ENCODE measurements at regions not wholly inside any gene's neighbourhood (a gene's known extent, or its start where the extent isn't known, plus 50 kb on each side); places are given as distances from the start of the nearest gene placed in this dataset.
"Not testable (repeated sequence)": the region's sequence is repeated elsewhere in the genome, so short reads cannot be mapped to it uniquely, and the experiment has no call there.

DNA sequence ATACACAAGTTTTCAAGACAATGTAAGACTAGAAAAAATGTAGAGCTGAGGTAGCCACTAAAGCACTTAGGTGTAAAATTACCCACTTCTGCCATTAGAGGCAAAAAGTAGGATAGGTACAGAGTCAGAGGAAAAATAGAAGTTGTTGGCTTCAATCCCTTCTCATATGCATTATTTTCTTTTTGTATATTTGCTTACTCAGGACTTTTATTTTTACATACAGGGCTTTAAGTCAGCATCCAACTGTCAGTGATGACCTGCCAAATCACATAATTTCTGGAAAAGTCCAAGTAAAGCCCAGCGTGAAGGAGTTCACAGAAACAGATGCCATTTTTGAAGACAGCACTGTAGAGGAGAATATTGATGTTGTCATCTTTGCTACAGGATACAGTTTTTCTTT is 211.0 kb upstream of the POGK start:
- Histone ChIP-seq H3K27ac (ENCODE audit: low read depth, low read length) (no peak overlapping the region), H3K4me3 (ENCODE audit: low read depth in 1 of 5, low read length in 5 of 5) (no peak overlapping the region), H3K9ac (ENCODE audit: low read length in 5 of 5) (no peak overlapping the region), H3K9me3 (ENCODE audit: control insufficient read depth in 5 of 5, low read length in 5 of 5) (no peaks in the 10 kb centered on the region), H3K4me1 (ENCODE audit: control insufficient read depth in 5 of 5, insufficient read depth in 5 of 5, low read length in 5 of 5) (no peaks in the 10 kb centered on the region), H3K27me3 (ENCODE audit: control insufficient read depth in 5 of 5, insufficient read depth in 4 of 5, low read length in 5 of 5) (no peaks in the 10 kb centered on the region), H3K36me3 (ENCODE audit: control insufficient read depth in 5 of 5, insufficient read depth in 5 of 5, low read length in 5 of 5) (no peaks in the 10 kb centered on the region)

- no peaks in the 10 kb centered on the region for H3K4me1 ChIP-seq (ENCODE audit: control insufficient read depth in 5 of 5, insufficient read depth in 5 of 5, low read length in 5 of 5)
- no peaks in the 10 kb centered on the region for H3K9me3 ChIP-seq (ENCODE audit: control insufficient read depth in 5 of 5, low read length in 5 of 5)
- no peak overlapping the region for H3K4me3 ChIP-seq (ENCODE audit: low read depth in 1 of 5, low read length in 5 of 5)
- no peaks in the 10 kb centered on the region for H3K36me3 ChIP-seq (ENCODE audit: control insufficient read depth in 5 of 5, insufficient read depth in 5 of 5, low read length in 5 of 5)
- H3K9ac ChIP-seq (ENCODE audit: low read length in 5 of 5) = no peak overlapping the region
- no peaks in the 10 kb centered on the region for H3K27me3 ChIP-seq (ENCODE audit: control insufficient read depth in 5 of 5, insufficient read depth in 4 of 5, low read length in 5 of 5)
- no peak overlapping the region for H3K27ac ChIP-seq (ENCODE audit: low read depth, low read length)
Observed at GRCh38 chr1:166629946-166630345, 209.3 kb upstream of the POGK start.

- Histone ChIP-seq H3K9ac (ENCODE audit: low read length in 5 of 5) (no peak overlapping the region), H3K4me1 (ENCODE audit: control insufficient read depth in 5 of 5, insufficient read depth in 5 of 5, low read length in 5 of 5) (no peaks in the 10 kb centered on the region), H3K27ac (ENCODE audit: low read depth, low read length) (no peak overlapping the region), H3K4me3 (ENCODE audit: low read depth in 1 of 5, low read length in 5 of 5) (no peak overlapping the region), H3K27me3 (ENCODE audit: control insufficient read depth in 5 of 5, insufficient read depth in 4 of 5, low read length in 5 of 5) (no peaks in the 10 kb centered on the region), H3K36me3 (ENCODE audit: control insufficient read depth in 5 of 5, insufficient read depth in 5 of 5, low read length in 5 of 5) (no peaks in the 10 kb centered on the region), H3K9me3 (ENCODE audit: control insufficient read depth in 5 of 5, low read length in 5 of 5) (no peaks in the 10 kb centered on the region)
Observed at GRCh38 chr1:166630369-166630768, 208.9 kb upstream of the POGK start.

DNA sequence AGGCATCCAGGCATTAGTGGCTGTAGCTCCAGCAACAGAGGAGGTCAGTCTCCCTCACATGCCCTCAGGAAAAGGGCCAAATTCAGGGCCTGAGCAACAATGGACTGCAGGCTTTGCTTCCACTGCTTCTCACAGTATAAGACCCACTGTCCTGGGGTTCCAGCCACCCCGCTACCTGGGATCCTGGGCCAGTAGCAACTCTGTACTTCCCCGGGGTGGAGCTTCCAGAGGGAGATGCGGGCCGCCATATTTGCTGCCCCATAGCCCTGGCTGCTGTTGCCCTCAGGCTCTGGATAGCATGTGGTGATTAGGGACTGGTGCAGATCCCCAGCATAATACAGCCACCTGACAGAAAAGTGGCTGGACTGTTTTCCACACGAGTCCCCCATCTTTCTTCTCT is 201.1 kb upstream of the POGK start:
- no peaks in the 10 kb centered on the region for H3K4me1 ChIP-seq (ENCODE audit: control insufficient read depth in 5 of 5, insufficient read depth in 5 of 5, low read length in 5 of 5)
- no peak overlapping the region for H3K9ac ChIP-seq (ENCODE audit: low read length in 5 of 5)
- H3K4me3 ChIP-seq (ENCODE audit: low read depth in 1 of 5, low read length in 5 of 5) = no peak overlapping the region
- H3K9me3 ChIP-seq (ENCODE audit: control insufficient read depth in 5 of 5, low read length in 5 of 5) = no peaks in the 10 kb centered on the region
- no peak overlapping the region for H3K27ac ChIP-seq (ENCODE audit: low read depth, low read length)
- no peaks in the 10 kb centered on the region for H3K27me3 ChIP-seq (ENCODE audit: control insufficient read depth in 5 of 5, insufficient read depth in 4 of 5, low read length in 5 of 5)
- no peaks in the 10 kb centered on the region for H3K36me3 ChIP-seq (ENCODE audit: control insufficient read depth in 5 of 5, insufficient read depth in 5 of 5, low read length in 5 of 5)

DNA sequence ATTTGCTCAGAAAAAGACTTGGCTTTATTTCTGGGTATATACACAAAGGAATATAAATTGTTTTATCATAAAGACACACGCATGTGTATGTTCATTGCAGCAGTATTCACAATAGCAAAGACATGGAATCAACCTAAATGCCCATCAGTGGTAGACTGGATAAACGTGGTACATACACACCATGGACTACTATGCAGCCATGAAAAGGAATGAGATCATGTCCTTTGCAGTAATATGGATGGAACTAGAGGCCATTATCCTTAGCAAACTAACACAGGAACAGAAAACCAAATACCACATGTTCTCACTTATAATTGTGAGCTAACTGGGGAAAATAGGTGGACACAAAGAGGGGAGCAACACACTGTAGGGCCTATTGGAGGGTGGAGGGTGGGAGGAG is 182.0 kb upstream of the POGK start:
- H3K4me3 ChIP-seq (ENCODE audit: low read depth in 1 of 5, low read length in 5 of 5); H3K36me3 ChIP-seq (ENCODE audit: control insufficient read depth in 5 of 5, insufficient read depth in 5 of 5, low read length in 5 of 5); H3K9ac ChIP-seq (ENCODE audit: low read length in 5 of 5); H3K27me3 ChIP-seq (ENCODE audit: control insufficient read depth in 5 of 5, insufficient read depth in 4 of 5, low read length in 5 of 5); H3K4me1 ChIP-seq (ENCODE audit: control insufficient read depth in 5 of 5, insufficient read depth in 5 of 5, low read length in 5 of 5); H3K27ac ChIP-seq (ENCODE audit: low read depth, low read length): not testable (repeated sequence)
- peaks cover 0 to 11% (median 0%) of the 10 kb centered on the region in 5 donors for H3K9me3 ChIP-seq (ENCODE audit: control insufficient read depth in 5 of 5, low read length in 5 of 5)

GRCh38 chr1:166666790-166667189 is 172.5 kb upstream of the POGK start:
- H3K27ac ChIP-seq (ENCODE audit: low read depth, low read length) = not testable (repeated sequence)

DNA sequence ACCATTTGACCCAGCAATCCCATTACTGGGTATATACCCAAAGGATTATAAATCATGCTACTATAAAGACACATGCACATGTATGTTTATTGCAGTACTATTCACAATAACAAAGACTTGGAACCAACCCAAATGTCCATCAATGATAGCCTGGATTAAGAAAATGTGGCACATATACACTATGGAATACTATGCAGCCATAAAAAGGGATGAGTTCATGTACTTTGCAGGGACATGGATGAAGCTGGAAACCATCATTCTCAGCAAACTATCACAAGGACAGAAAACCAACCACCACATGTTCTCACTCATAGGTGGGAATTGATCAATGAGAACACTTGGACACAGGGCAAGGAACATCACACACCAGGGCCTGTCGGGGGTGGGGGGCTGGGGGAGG is 171.7 kb upstream of the POGK start:
- H3K36me3 ChIP-seq (ENCODE audit: control insufficient read depth in 5 of 5, insufficient read depth in 5 of 5, low read length in 5 of 5); H3K27me3 ChIP-seq (ENCODE audit: control insufficient read depth in 5 of 5, insufficient read depth in 4 of 5, low read length in 5 of 5); H3K27ac ChIP-seq (ENCODE audit: low read depth, low read length); H3K4me1 ChIP-seq (ENCODE audit: control insufficient read depth in 5 of 5, insufficient read depth in 5 of 5, low read length in 5 of 5); H3K4me3 ChIP-seq (ENCODE audit: low read depth in 1 of 5, low read length in 5 of 5); H3K9me3 ChIP-seq (ENCODE audit: control insufficient read depth in 5 of 5, low read length in 5 of 5); H3K9ac ChIP-seq (ENCODE audit: low read length in 5 of 5): not testable (repeated sequence)

More at GRCh38 chr1:166666790-166667189, 172.5 kb upstream of the POGK start:
- not testable (repeated sequence) for H3K9ac ChIP-seq (ENCODE audit: low read length in 5 of 5); H3K36me3 ChIP-seq (ENCODE audit: control insufficient read depth in 5 of 5, insufficient read depth in 5 of 5, low read length in 5 of 5); H3K4me3 ChIP-seq (ENCODE audit: low read depth in 1 of 5, low read length in 5 of 5); H3K9me3 ChIP-seq (ENCODE audit: control insufficient read depth in 5 of 5, low read length in 5 of 5); H3K4me1 ChIP-seq (ENCODE audit: control insufficient read depth in 5 of 5, insufficient read depth in 5 of 5, low read length in 5 of 5); H3K27me3 ChIP-seq (ENCODE audit: control insufficient read depth in 5 of 5, insufficient read depth in 4 of 5, low read length in 5 of 5)

DNA sequence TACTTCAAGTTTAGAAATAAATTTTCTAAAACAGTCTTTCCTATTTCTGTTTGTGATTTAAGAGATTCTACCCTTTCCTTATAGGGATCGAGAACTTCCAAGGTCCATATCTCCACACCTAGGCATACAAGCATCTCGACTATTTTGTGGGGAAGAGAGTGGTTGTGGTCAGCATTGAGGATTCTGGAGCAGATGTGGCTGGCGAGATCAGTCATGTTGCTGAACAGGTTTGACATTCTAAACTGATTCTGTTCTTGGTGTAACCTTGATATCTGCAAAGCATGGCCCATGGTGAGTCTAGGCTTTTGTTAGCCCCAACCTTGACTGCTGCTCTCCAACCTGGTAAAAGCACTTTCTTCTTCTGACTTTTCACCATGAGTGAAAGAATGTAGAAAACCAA is 167.6 kb upstream of the POGK start:
- Histone ChIP-seq H3K36me3 (ENCODE audit: control insufficient read depth in 5 of 5, insufficient read depth in 5 of 5, low read length in 5 of 5) (no peaks in the 10 kb centered on the region), H3K9me3 (ENCODE audit: control insufficient read depth in 5 of 5, low read length in 5 of 5) (no peaks in the 10 kb centered on the region), H3K27me3 (ENCODE audit: control insufficient read depth in 5 of 5, insufficient read depth in 4 of 5, low read length in 5 of 5) (no peaks in the 10 kb centered on the region), H3K4me1 (ENCODE audit: control insufficient read depth in 5 of 5, insufficient read depth in 5 of 5, low read length in 5 of 5) (no peaks in the 10 kb centered on the region), H3K9ac (ENCODE audit: low read length in 5 of 5) (no peak overlapping the region), H3K27ac (ENCODE audit: low read depth, low read length) (no peak overlapping the region), H3K4me3 (ENCODE audit: low read depth in 1 of 5, low read length in 5 of 5) (no peak overlapping the region)

GRCh38 chr1:166673722-166674121 is 165.6 kb upstream of the POGK start:
- Histone ChIP-seq H3K36me3 (ENCODE audit: control insufficient read depth in 5 of 5, insufficient read depth in 5 of 5, low read length in 5 of 5) (no peaks in the 10 kb centered on the region), H3K4me1 (ENCODE audit: control insufficient read depth in 5 of 5, insufficient read depth in 5 of 5, low read length in 5 of 5) (no peaks in the 10 kb centered on the region), H3K27me3 (ENCODE audit: control insufficient read depth in 5 of 5, insufficient read depth in 4 of 5, low read length in 5 of 5) (no peaks in the 10 kb centered on the region), H3K9me3 (ENCODE audit: control insufficient read depth in 5 of 5, low read length in 5 of 5) (no peaks in the 10 kb centered on the region), H3K27ac (ENCODE audit: low read depth, low read length) (no peak overlapping the region), H3K4me3 (ENCODE audit: low read depth in 1 of 5, low read length in 5 of 5) (no peak overlapping the region), H3K9ac (ENCODE audit: low read length in 5 of 5) (no peak overlapping the region)

- H3K27ac ChIP-seq (ENCODE audit: low read depth, low read length) = no peak overlapping the region
- H3K4me3 ChIP-seq (ENCODE audit: low read depth in 1 of 5, low read length in 5 of 5) = no peak overlapping the region
- H3K9ac ChIP-seq (ENCODE audit: low read length in 5 of 5) = no peak overlapping the region
- H3K27me3 ChIP-seq (ENCODE audit: control insufficient read depth in 5 of 5, insufficient read depth in 4 of 5, low read length in 5 of 5) = no peaks in the 10 kb centered on the region
- no peaks in the 10 kb centered on the region for H3K36me3 ChIP-seq (ENCODE audit: control insufficient read depth in 5 of 5, insufficient read depth in 5 of 5, low read length in 5 of 5)
- no peaks in the 10 kb centered on the region for H3K9me3 ChIP-seq (ENCODE audit: control insufficient read depth in 5 of 5, low read length in 5 of 5)
- H3K4me1 ChIP-seq (ENCODE audit: control insufficient read depth in 5 of 5, insufficient read depth in 5 of 5, low read length in 5 of 5) = no peaks in the 10 kb centered on the region
Observed at GRCh38 chr1:166675213-166675612, 164.1 kb upstream of the POGK start.

- H3K4me1 ChIP-seq (ENCODE audit: control insufficient read depth in 5 of 5, insufficient read depth in 5 of 5, low read length in 5 of 5) = no peaks in the 10 kb centered on the region
- no peaks in the 10 kb centered on the region for H3K27me3 ChIP-seq (ENCODE audit: control insufficient read depth in 5 of 5, insufficient read depth in 4 of 5, low read length in 5 of 5)
- no peaks in the 10 kb centered on the region for H3K9me3 ChIP-seq (ENCODE audit: control insufficient read depth in 5 of 5, low read length in 5 of 5)
- no peaks in the 10 kb centered on the region for H3K36me3 ChIP-seq (ENCODE audit: control insufficient read depth in 5 of 5, insufficient read depth in 5 of 5, low read length in 5 of 5)
- H3K9ac ChIP-seq (ENCODE audit: low read length in 5 of 5) = no peak overlapping the region
- no peak overlapping the region for H3K4me3 ChIP-seq (ENCODE audit: low read depth in 1 of 5, low read length in 5 of 5)
- no peak overlapping the region for H3K27ac ChIP-seq (ENCODE audit: low read depth, low read length)
Observed at GRCh38 chr1:166676981-166677380, 162.3 kb upstream of the POGK start.
